NOMO-1 (cell line): ENCODE measurements at regions not wholly inside any gene's neighbourhood (a gene's known extent, or its start where the extent isn't known, plus 50 kb on each side); places are given as distances from the start of the nearest gene placed in this dataset.
A peak's percentile ranks its signal among the peaks of the same experiment; 100 is the strongest.
"Not testable (repeated sequence)": the region's sequence is repeated elsewhere in the genome, so short reads cannot be mapped to it uniquely, and the experiment has no call there.

ENCODE experiments used
- DNase-seq, 2 experiments: peaks; one replicate each; lab custom pipeline; 2025; ENCODE audit not compliant: unreplicated experiment in 2 of 2; lab: John Stamatoyannopoulos, UW

DNA sequence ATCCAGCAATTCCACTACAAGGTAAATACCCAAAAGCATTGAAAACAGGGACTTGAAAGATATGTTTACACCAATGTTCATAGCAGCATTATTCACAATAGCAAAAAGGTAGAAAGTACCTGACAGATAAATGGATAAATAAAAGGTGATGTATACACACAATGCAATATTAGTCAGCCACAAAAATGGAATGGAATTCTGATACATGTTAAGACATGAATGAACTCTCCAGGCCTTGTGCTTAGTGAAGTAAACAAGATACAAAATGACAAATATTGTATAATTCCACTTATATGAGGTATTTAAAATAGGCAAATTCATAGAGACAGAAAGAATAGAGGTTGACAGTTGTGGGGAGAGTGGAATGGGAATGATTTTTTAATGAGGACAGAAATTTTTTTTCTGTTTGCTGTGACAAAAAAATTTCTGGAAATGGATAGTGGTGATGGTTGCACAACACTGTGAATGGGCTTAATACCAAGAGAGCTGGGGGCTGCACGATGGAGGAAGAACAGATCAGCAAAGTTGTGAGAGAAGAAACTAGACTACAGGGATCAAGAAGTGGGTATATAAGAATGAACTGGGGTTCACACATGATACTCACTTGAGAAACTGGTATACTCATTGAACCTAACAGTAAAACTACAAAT, 137.2 kb downstream of the MZT1 start:
- DNase-seq = no peak

DNA sequence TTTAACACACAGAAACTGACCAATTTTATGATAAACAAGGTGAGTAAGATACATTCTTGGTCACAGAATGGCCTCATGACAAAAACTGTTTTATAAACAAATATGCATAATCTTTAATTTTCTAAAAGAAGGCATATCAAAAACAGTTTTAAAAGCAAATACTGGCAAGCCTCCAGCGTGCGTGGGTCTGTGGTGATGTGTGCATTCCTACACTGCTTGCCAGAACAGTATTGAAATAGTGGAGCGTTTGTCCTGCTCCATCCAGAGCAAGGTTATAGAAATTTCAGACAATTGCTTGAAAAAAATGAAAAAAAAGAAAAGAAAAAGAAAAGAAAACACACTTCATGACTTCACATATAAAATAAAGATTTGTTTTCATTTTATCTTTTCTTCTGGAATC, 140.9 kb downstream of the MZT1 start:
- no peak for DNase-seq

DNA sequence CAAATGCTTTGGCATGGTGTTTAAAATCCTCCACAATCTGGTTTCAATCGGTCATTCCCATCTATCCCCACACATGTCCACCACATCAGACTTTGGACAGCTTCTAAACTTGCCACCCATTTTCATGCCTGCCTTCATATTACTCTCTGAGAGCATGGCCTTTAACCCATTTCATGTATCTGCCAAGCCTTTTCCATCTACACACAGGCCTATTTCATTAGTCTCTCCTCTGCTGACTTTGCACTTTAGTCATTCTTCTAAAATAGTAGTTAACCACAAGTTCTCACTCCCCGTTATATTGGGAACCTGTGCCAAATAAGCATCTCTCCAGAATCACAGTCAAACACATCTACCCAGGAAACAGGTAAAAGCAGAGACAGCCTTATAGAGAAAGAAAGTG, 142.2 kb downstream of the MZT1 start:
- DNase-seq = no peak

DNA sequence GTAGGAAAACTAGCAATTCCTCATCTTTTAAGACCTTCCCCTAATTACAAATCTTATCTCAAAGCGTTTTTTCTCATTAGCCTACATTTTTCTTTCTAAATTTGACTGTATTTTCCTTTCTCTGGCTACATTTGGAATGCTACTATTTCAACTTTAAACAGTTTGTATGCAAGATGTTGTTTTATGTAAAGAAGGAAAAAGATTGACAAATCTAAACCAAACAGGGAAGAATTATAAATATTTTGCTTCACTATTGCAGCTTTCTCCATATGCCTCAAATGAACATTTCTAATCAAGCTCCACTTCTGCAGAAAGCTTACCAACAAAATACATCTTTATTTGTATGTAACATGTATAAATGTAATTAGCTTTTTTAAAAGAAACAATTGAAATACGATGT, 156.2 kb downstream of the MZT1 start:
- DNase-seq = no peak

DNA sequence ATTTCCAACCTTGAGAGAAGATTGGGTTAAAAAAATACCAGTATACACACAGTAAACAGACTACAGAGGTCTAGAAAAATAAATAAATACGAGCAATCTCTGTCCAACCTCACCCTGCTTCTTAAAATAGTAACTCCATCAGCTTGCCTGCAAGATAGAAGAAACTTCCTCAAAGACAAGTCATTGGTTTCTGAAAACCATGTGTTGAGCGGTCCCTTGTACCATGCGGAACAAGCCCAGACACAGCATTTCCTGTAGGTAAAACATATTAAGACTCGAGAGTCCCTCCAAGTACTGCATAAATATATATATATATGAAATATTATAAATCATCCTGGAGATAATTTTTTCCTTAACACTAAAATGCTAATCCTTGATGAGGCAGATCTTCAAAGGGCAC, 157.4 kb downstream of the MZT1 start:
- peak; percentile 8 to 39 for DNase-seq

DNA sequence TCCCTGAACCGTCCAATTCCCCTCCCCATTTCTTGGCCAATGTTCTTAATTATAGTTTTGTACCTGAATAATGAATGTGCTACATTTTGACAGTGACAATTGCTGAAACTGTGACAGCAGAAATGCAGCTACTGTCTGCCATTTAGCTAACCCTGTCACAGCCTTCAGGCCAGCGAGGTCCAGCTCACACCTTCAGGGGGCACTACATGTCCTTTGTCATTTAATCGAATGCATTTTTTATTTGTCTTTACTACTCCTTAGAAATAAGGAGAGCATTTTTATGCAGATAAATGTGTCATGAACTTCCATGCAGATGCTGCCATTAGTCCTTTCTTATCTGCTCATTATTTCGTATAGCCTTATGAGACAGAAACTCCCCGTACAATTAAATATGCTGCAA, 159.9 kb downstream of the MZT1 start:
- no peak for DNase-seq

DNA sequence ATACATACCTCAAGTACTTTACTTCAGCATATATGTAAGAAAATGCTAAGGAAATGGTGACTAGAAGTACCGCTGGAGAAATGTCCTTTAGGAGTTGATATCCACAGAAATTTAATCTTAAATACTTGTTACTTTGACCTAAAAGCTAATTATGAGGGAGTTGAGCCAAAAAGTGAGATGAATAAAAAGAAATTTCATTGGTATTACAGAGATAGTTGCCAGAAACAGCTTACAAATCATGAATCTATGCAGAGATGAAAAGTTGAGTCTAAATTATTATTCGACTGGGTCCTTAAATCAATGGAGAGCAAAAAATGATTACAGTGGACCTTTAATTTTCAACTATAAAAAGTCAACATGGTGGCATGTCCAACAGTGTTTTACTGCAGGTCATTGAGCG, 160.9 kb downstream of the MZT1 start:
- DNase-seq = no peak

DNA sequence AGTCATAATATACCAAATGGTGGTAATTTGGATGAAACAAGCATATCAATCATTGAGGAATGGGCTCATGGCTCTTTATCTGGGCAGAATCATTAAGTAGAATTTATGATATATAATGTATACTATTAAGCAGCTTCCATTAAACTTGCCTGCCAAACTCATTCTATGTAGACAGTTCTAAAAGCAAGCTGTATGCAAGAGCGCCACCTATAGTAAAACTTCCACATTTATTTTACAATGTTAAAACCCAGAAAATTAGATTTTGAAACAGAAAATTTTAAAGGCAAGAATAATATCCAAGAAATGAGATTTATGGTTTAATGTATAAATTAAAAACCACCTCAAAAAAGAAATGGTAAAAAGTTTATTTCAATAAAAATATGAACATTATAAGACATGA, 161.5 kb downstream of the MZT1 start:
- peak in 1 of 2 experiments; percentile 48 for DNase-seq

DNA sequence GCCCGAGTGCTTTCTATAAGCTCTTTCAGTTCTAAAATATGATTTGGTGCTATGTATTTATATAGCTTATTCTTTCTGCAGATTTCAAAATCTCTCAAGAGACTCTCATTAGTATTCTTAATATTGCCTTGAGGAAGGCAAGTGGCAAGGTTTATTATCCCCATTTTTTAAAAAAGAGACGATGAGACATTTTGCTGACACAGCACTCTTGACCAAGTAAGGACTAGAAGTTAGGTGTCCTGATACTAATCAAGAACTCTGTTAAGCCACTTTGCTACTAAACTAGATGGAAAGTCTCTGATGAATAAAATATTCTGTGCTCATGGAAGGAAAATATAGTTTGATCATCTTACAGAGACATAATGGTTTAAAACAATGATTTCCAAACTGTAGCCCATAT, 164.7 kb downstream of the MZT1 start:
- no peak for DNase-seq

DNA sequence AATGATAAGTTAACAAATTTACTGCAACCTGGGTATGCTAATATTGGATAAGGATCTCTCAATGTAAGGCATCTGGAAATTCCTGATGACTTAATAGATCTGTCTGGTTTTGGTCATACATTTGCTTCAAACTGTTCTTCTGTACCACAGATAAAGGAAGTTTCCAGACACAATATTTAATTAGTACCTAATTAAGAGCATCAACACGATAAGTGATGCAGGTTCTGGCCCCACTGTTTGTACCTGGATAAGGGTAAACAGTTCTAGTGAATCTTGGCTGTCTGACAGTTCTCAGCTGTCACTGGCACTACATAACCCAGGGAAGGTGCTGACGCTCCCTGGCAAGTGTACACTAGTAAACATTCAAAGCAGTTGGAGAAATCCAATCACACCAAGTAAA, 165.6 kb downstream of the MZT1 start:
- DNase-seq = no peak

DNA sequence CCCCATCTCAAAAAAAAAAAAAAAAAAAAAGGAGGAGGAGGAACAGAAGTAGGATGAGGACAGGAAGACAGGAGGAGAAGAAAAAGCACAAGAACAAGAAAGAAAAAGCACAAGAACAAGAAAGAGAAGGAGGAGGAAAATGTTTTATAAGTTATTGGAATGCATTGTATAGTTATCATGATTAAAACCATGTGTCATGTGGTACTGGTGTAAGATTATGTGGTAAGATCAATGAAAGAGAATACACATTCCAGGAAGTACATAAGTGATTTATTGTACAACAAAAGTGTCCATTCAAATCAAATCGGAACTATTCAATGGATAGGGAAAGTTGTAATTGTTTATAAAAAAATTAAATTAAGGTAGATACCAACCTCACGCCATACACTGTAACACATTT, 167.7 kb downstream of the MZT1 start:
- DNase-seq = no peak

DNA sequence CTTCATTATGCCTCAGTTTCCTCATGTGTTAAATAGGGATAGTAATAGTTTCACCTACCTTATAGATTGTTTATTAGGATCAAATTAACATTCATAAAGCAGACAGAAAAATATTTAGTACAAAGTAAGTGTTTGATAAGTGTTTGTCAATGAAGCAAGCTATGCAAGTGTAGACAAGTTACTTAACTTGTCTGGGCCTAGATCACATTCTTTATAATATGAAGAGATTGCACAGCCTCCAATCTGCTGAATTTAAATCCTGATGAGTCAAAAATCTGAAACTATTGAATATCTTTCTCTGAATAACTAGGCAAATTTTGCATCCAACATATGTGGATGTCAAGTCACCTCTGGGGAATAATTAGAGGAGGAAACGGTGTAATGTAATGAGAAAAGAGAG, 170.5 kb downstream of the MZT1 start:
- DNase-seq = no peak

DNA sequence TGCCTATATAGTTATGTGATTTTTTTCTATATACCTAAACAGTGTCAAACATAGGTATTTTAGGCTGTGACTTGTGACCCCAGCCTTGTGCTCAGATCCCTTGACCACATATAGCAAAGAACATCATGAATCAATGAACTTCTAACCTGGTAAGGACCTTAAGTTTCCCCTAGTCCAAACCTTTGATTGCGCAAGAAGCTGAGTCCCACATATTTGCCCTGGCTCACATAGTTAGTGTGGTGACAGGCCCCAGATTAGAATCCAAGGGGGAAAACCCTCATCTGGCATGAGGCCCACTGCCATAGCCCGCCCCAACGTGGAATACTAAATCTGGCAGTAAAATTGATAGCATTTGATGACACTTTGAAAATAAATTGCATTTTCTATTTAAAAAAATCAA, 171.8 kb downstream of the MZT1 start:
- no peak for DNase-seq

DNA sequence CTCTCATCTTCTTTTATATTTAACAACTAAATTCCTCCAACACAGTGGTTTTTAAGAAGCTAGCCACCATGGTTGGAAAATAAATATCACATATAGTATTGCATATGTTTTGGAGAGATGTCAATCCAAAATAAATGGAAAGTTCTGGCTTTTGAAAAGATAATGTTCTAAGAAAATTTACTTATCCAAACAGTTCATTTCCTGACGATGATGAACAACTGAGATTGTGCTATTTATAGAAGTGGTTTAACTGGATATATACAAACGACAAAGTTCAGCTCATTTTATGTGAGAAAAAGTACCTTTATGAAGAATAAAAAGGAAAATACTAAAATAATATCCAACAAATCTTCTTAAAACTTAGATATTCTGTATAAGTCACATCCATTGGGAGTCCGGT, 174.7 kb downstream of the MZT1 start:
- no peak for DNase-seq

DNA sequence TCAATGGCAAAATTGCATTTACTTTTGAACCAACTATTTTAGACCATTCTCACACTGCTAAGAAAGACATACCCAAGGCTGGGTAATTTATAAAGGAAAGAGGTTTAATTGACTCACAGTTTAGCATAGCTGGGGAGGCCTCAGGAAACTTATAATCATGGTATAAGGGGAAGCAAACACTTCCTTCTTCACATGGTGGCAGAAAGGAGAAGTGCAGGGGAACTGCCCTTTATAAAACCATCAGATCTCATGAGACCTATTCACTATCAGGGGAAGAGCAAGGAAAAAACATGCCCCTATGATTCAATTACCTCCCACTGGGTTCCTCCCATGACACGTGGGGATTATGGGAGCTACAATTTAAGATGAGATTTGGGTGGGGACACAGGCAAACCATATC, 181.5 kb downstream of the MZT1 start:
- DNase-seq = not testable (repeated sequence)

DNA sequence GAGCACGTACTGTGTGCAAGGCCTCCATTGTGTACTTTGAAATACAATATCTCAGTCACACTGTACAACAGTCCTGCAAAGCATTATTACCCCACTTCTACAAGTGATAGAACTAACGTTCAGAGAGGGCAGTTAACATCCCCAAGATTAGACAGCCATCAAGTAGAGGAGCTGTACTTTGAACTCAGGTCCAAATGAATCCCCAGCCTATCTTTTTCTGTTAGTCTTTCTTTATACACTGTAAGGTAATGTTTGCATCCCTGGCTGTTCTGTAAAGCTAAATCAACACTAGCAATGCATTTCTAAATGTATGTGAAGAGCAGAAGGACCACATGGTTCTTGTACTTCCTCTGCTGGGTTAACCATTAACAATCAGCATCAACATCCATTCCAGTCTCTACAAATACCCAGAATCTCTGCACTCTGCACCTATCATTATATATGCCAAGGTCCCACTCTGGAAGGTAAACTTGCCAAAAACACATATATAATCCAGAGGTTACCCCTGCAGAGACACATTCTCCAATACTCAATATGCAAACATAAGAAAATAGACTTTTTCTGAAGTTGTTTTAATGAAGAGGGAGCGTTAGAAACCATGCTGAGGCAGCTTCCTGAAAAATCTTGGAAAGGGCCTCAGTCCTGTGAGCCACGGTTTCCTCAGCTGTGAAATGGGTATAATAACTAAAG, 182.3 kb downstream of the MZT1 start:
- no peak for DNase-seq

DNA sequence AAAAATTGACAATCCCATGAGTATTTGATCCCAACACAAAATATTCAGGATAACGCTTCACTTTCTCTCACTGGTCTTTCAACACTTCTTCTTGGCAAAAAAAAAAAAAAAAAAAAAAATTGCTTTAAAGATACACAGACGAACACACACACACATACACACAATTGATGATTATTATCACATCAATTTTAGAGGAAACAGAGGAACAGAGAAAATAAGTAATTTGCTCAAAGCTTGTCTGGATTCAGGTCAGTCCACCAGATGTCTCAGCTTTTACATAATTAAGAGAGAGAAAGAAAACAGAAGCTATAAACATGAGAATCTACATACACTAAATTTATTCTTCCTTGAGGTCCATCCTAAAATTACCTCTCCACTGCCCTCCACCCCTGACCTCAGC, 183.4 kb downstream of the MZT1 start:
- DNase-seq = no peak

DNA sequence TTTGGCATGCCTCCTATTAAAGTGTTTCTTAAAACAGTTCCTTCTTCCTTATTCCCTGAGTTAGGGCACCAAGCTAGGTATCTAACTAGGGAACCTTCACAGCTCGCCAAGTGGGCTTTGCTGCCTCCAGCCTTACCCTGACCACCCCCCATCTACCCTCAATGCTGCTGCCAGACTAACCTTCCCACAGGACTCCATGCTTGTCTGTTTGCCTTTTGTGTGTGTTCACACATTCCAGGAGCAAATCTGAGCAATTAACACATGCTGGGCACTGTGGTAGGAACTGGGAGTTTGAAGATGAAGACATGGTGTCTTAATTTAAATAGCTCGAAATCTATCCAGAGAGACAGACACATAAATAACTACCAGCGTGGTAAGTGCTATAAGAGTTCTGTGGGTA, 185.2 kb downstream of the MZT1 start:
- no peak for DNase-seq

DNA sequence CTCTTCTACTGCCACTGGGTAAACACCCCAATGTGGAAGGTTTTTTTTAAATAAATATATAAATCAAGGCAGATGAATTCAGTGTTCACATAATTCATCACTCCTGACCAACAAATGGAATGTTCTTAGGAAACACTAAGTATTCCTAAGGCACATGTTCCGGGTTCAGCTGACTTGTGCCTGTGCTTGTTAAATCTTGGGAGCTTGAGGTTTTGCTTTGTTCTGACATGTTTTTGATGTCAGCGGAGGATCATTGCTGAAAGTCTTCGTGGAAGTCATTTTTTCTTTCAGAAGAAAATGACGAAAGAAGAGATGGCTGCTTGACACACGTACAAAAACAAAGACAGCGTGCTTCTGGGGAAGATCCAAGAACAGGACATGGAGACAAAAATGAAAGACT, 185.8 kb downstream of the MZT1 start:
- DNase-seq = no peak

DNA sequence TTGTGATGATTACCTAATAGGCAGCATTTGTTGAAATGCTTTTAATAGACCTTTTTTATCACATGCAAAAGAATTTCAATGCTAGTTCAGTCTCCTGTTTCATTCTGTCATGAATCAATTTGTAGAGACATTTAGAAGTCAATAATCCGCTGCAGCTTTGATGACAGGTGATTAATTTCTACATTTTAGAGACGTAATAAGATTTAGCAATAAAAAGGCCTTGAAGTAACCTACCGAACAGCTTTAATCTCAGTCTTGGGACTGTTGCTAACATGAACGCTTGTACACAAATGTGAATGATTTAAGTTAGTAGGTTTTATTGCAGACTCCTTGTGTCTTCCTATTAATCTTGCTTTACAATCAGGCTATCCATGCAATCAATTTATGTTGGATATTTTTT, 186.5 kb downstream of the MZT1 start:
- DNase-seq = no peak

DNA sequence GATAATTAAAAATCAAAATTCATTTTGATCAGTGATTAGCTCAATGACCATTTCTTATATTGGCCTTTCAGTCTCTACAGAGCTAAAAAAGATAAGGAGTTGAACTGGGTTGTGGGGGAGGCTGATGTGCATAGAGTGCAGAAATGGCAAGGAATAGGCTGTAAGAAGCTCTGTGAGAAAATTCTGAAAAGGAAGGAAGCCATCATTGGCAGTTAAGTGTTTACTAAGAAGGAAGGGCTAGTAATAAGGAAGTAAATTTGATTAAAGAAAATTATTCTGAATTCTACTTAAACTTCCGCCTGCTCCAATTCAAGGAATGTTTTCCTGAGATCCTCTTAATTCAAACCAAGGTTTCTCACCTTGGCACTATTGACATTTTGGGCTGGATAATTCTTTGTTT, 187.5 kb downstream of the MZT1 start:
- DNase-seq = no peak

DNA sequence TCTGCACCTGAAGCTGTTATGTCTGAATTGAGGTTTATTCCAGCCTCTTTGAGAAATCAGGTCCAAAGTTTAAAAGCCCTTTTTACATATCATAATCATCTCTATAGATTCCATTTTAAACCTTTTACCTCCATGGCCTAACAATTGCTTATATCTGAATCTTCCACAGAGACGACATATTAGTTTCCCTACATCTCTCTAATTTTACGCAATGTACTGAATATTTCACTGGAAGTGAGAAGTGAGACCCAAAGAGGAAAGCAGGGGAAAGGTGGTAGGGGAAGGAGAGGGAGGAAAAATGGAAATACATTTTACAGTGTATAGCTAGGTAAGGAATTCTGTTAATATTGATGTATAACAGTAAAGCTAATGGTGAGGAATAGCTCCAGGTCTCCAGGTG, 189.6 kb downstream of the MZT1 start:
- no peak for DNase-seq

DNA sequence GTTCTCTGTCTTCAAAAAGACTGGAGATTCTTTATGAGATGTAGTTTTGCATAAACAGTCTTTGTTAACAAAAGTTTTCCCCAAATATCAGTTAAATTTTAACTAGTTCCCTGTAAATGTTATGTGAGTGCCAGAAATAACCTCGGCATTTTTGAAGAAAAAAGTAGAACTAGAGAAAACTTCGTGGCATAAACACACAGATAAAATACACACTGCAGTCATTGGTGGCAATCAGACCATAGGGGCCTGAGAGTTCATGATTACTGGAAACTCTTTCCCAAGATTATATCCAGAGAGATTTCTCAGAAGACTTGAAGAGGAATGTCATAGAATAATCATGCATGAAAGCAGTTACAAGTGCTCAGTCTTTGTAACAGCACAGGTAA, 190.0 kb downstream of the MZT1 start:
- no peak for DNase-seq
